Stimulated activated CD4-positive, alpha-beta T cell treated with anti-CD3 and anti-CD28 coated beads, Interleukin-12 subunit alpha, Interleukin-12 subunit beta, amount 100 ng/mL, for 24 hours (primary cell): ENCODE measurements at regions not wholly inside any gene's neighbourhood (a gene's known extent, or its start where the extent isn't known, plus 50 kb on each side); places are given as distances from the start of the nearest gene placed in this dataset.
"Not testable (repeated sequence)": the region's sequence is repeated elsewhere in the genome, so short reads cannot be mapped to it uniquely, and the experiment has no call there.

Experiments
- DNase-seq, 2 experiments: peaks; one replicate each; pipeline ENCODE4 v3.0.0-alpha.2; 2020; ENCODE audit warnings: low read depth in 2 of 2

DNA sequence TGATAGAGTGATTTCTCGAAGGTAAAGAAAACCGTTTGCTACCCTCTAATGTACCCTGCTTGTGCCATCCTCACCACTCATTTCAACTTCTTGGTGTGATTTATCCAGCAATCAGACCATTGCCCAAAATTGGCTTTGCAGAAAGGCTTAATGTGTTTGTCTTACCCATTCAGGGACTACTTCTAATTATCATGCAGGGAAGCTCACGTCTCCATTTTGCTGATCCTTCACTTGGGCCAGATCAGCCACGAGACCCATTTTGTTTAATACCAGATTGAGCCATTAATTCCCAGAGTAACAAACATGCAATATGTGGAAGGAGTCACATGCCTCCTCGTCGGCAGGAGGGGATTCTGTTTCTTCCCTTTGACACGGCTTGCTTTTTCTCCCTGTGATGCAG, 51.1 kb upstream of the CRY1 start:
- DNase-seq, result no peak

DNA sequence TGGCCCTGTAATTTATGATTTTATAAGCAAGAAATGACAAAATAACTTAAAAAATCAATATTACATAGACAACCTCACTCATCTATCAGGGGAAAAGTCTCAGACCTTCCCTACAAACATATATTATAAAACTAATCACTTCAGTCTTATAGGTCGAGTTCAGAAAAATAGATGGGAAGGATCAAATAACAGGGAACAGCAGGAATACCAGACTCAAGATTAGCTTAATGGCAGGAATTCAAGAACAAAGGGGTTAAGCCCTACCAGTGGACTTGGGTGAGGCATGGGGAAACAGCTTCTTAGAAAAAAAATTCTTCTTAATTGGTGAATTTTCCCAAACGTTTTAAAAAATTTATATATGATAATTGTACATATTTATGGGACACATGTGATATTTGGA, 51.6 kb upstream of the CRY1 start:
- no peak for DNase-seq

DNA sequence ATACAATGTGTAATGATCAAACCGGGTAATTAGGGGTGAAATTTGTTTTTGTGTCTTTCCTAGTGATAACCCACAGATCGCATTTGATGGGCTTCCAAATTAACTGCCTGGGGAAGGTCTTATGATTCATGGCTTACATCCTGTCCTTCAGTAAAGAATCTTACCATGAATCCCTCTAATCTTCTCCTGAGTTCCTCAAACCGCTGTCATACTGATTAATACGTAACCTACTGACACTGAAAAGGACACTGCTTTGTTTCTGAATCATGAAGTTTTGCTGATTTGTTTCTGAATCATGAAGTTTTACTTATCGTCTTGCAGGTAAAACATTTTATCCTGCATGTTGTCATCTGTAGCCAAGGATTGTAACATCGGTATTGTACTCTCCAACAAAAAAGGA, 52.0 kb upstream of the CRY1 start:
- DNase-seq, result no peak

DNA sequence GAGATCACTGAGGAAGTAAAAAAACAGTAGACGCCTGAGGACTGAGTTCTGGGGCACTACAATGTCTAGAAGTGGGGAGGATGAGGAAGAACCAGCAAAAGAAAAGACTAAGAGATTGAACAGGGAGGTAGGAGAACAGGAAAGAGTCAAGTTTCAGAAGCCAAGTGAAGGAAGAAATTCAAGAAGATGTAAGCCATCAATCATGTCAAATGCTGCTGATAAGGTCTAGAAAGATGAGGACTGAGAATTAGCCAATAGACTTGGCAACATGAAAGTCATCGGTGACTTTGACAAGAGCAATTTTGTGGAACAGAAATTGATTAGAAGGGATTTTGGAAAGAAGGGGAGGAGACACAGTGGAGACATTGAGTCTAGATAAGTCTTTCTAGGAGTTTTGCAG, 54.8 kb upstream of the CRY1 start:
- no peak for DNase-seq

DNA sequence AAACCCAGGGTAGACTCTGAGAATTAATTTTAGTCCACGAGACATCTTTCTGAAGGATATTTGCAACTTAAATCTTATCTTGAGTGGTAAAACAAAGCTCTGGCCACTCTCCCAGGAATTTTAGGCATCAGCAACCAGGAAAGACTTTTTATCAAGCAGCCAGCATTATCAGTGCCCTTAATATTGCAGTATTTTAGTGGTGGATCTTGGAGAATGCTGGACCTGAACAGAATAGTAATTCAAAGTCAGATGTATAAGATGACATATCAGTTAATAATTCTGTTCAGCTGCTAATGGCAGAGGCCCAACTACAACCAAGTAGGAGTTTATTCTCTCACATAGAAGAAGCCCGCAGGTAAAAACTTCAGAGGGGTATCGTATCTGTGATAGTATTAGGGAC, 59.0 kb upstream of the CRY1 start:
- DNase-seq, result no peak

DNA sequence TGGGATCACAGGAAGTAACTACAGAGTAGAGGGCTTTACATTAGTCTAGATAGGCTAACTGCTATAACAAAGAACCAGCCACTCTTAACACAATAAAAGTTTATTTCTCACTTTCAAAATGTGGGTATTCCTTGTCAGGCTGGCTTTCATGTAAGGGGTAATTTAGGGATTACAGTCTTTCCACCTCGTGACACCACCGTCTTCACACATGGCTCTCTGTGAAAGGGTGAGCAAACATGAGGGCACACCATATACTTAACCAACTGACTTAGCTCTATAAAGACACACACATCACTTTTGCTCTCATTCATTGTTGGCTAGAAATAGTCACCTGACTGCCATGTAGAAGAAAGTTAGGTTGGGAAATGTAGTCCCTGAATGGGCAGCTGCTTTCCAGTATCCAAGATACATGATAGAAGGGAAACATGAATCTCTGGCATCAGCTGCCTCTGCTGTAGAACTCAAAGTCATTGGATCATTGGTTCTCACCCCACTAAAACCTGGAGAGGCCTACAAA, 66.1 kb upstream of the CRY1 start:
- no peak for DNase-seq

DNA sequence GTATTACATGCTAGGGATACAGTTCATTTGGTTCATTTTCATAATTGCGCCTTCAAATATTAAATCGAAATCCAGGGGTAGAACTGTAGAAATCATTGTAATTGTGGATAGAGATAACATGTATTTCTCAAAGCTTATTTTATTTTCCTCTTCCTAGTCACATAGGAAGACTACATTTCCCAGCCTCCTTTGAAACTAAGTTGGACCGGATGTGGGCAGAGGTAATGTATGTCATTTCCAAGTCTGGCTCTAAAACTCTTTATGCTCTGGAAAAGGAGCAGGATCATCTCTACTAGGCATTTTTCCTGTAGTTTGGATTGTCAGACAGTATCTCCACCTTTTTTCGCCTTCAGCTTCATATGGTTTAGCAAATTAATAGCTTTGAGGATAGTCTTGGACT, 70.1 kb upstream of the CRY1 start:
- no peak for DNase-seq

DNA sequence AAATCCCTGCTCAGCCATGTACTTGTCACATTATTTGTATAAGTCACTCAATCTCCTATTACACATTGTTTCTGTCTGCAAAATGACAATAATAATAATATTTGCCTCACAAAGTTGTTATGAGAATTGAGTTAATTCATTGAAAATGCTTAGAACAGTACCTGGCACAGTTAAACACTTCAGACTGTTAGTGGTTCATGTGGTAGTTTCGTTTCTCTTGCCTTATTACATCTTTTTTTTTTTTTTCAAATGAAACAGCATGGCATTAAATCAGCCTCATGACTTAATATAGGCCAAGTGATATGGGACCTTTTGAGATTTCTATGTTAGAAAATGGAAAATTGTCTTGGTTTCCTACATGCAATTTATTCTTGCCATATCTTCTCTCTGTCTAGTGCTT, 71.0 kb upstream of the CRY1 start:
- no peak for DNase-seq

DNA sequence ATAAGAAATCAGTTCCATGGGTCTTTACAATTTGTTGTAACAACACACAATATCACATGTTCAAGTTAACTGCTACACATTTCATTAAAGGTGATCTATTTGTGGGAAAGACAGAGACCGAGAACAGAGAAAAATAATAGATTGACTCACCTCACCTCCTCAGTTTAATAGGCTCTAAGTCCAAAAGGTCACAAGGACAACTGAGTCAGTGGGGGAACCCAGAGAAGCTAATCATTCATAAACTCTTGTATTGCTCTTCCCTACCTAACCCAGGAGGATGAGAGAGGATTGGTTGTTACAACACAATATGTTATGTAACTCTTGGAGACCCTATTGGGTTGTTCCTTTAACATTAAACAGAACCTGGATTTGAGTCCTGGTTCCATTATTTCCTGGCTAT, 72.2 kb upstream of the CRY1 start:
- no peak for DNase-seq

DNA sequence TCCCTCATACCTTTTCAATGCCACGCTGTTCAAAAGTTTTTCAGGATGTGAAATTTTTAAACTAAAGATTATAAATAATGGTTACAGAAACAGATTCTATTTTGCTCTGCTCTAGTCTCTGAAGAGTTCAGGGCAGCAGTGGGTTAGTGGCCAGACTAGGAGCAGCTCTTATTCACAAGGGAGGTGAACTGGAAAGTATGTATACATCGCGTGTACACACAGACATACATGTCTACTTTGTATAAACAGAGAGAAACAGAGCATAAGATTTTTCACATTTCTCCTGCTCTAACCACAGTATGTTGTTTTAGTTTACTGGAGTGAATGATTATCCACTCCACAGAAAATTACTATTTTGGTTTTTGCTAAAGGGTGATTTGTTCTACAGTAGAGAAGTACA, 74.4 kb upstream of the CRY1 start:
- DNase-seq, result no peak

DNA sequence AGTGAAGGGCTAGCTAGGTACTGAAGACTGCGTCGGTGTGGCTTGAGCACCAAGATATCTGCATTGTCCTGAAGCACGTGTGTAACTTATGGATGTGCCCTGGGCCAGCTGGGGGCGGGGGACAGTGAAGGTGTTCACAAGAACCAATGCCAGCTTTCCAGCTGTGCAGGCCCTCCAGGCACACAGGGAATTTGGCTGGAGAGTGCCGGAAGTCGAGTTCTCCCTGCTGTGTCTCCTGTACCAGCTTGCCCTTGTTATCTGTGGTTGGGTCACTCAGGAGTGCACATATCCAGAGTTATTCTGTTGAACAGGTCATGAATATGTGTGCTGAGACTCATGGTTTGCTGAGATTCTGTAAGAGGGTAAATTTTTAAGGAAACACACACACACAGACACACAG, 75.9 kb upstream of the CRY1 start:
- DNase-seq, result no peak

DNA sequence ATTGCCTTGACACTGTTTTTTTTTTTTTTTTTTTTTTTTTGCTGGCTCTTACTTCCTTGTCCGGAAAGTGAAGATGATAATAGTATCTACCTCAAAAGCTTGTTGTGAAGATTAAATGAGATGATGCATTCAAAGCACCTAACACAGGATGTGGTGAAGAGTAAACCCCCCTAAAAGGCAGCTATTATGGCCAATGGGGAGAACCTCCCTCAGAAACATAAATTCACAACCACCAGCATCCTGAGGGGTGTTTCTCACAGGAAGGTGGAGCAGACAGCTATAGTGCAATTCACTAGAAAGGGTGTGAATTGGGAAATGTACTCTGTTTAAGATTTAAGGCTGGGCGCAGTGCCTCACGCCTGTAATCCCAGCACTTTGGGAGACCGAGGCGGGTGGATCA, 85.4 kb upstream of the CRY1 start:
- no peak for DNase-seq

DNA sequence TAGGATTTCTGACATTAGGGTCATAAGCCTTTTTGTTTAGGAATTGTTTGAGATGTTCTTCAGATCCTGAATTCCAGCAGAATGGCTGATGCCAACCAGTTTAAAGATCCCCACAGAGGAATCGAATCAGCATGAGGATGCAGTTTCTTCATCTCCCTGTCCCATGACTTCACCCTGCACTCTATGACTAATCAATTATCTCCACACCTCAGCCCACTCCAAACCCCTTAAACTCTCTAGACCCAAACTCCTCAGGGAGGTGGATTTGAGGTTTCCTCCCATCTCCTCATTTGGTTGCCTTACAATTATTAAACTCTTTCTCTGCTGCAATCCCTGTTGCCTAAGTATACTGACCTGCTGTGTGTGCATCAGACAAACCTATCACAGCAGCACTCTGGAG, 86.5 kb upstream of the CRY1 start:
- no peak for DNase-seq

DNA sequence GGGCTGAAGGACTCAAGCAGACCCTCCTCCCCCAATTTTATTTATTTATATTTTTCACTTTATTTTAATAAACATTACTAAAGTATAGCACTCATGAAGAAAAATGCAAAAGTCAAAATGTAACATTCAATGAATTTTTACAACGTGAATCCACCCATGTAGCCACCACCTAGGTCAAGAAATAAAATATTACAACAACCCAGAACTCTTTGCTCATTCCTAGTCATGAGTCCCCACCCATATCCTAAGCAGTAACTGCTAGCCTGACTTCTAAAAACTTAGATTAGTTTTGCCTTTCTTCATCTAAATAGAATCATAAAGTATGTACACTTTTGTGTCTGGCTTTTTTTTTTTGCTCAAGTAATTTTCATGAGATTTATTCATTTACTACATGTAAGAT, 86.9 kb upstream of the CRY1 start:
- no peak for DNase-seq

DNA sequence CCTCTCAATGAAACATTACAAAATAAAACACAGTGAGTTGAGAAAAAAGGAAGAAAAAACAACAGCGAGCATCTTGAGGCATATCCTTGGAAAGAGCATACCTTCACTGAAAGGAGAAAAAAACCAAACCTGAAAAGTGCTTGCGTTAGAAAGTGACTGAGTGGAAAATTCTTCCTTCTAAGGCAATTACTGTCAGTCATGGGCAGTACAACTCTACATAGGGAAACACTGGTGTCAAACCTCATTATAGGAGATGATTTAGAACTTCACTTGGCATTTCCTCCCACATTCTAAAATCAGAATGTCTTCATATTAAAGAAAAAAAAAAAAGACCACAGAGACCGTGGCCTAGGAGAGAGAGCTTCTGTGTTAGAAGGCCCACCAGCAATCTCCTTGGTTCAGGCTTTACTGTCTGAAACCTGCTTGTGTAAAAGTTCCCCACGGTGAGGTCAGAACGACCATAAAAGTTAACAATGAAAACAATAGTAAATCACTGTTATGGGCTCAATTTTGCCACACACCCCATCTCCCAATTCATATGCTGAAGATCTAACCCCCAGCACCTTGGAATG, 91.1 kb upstream of the CRY1 start:
- no peak for DNase-seq

DNA sequence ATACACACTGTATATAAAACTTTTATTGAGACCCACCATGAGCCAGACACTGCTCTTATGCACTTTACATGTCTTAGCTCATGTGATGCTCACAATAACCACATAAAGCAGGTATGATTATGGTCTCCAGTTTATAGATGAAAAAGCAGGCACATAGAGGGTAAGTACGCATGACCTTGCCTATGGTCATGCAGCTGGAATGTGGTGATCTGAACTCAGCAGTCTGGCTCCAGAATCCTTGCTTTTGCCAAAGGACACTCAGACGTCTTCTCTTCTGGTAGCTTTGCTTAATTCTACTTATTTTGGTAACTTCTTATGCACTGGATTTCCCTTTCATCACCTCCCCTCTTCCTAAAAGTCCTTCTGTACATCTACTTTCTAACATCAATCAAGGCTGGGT, 103.3 kb upstream of the CRY1 start:
- DNase-seq, result no peak

DNA sequence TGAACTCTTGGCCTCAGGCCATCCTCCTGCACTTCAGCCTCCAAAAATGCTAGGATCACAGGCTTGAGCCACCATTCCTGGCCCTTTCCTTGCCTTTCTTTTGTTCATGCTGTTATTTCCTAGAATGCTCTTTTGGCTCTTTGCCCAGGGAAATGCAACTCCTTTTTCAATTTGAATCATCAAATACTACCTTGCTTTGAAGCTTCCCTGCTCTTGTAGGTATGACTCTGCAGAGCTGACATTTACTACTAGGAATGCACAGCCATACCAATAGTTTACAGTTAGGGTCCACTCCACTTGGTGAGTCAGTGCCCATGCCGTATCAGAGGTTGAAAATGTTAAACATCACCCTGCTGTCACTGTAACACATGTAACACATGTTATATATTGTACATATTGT, 107.0 kb upstream of the CRY1 start:
- no peak for DNase-seq

DNA sequence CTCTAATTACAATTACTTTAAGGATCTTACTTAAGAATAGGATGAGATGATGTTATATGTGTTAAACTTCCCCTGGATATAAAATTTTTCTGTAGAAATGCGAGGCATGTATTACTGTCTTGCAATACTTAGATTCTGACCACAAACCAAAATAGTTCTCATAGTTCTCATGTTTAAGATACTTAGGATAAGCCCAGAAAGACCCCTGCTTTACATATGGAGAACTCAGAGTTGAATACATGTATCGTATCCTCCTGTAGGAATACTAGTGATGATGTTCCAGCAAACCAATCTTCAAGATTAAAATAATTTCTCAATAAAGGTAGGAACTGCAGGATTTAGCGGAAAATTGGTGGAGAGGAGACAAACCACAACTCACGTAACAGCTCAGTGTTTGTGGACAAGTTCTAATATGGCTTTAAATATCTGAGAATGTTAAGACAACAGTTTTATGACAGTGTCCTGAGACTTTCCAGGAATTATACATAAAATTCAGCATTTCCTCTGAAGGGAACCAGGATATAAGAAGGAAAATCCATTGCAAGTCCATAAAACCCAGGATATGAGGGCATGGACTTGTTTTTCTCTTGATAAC, 114.7 kb upstream of the CRY1 start:
- no peak for DNase-seq

DNA sequence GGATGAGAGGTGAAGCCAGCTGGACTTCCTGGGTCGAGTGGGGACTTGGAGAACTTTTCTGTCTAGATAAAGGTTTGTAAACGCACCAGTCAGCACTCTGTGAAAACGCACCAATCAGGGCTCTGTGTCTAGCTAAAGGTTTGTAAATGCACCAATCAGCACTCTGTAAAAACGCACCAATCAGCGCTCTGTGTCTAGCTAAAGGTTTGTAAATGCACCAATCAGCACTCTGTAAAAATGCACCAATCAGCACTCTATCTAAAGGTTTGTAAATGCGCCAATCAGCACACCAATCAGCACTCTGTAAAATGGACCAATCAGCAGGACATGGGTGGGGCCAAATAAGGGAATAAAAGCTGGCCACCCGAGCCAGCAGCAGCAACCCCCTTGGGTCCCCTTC, 116.4 kb upstream of the CRY1 start:
- not testable (repeated sequence) for DNase-seq

DNA sequence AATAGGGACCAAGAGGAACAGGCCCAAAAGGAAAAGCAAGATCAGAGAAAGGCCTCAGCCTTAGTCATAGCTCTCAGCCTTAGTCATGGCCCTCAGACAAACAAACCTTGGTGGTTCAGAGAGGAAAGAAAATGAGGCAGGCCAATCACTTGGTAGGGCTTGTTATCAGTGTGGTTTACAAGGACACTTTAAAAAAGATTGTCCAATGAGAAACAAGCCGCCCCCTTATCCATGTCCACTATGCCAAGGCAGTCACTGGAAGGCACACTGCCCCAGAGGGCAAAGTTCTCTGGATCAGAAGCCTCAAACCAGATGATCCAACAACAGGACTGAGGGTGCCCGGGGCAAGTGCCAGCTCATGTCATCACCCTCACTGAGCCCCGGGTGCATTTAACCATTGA, 121.0 kb upstream of the CRY1 start:
- DNase-seq, result not testable (repeated sequence)

DNA sequence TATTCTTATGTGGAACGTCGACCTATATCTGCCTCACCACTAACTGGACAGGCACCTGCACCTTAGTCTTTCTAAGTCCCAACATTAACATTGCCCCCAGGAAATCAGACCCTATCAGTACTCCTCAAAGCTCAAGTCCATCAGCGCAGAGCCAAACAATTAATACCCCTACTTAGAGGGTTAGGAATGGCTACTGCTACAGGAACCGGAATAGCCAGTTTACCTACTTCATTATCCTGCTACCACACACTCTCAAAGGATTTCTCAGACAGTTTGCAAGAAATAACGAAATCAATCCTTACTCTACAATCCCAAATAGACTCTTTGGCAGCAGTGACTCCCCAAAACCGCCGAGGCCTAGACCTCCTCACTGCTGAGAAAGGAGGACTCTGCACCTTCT, 123.1 kb upstream of the CRY1 start:
- DNase-seq, result not testable (repeated sequence)

DNA sequence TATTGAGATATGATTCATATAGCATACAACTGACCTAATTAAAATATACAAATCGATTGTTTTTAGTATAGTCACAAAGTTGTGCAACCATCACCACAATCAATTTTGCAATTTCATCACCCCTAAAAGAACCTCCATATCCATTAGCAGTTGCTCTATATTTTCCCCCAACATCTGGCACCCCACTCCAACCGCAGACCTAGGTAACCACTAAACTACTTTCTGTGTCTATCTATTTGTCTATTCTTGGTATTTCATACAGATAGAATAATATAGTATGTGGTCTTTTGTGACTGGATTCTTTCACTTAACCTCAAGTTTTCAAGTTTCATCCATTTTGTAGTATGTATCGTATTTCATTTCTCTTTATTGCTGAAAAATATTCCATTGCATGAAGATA, 126.0 kb upstream of the CRY1 start:
- DNase-seq, result no peak

DNA sequence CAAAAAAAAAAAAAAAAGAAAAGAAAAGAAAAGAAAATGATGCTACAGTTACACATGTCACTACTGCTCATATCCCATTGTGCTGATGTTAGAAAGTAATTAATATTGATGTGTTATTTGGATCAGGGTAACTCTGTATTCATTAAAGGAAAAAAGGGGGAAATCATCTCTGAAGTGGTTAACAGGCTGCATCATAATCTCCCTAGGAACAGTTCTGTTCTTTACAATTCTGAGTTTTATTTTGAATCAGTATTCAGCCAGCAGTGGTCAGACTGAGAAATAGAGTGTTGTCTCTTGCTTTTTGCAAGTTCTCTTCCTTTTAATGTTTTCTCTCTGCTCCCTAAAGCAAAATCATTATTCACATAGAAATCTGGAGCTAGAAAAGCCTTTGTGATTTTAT, 128.6 kb upstream of the CRY1 start:
- no peak for DNase-seq

DNA sequence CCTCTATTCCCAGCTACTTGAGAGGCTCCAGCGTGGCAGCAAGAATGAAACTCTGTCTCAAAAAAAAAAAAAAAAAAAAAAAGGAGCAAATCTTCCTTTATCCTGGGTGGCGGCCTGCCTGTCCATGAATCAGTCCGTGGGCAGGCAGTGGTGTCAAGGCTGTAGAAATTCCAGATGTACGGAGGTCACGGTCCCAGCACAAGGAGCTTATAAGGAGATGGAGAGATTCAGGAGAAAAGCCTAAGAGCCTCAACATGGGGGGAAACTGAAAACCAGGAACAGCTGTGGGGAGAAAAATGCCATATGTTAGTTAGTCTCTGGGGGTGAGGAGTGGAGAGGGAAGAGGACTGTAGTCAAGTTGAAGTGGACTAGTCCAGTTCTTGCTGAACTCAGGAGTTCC, 130.5 kb upstream of the CRY1 start:
- no peak for DNase-seq
